K562 (cell line): ENCODE measurements at regions not wholly inside any gene's neighbourhood (a gene's known extent, or its start where the extent isn't known, plus 50 kb on each side); places are given as distances from the start of the nearest gene placed in this dataset.
A peak's percentile ranks its signal among the peaks of the same experiment; 100 is the strongest.
"Not testable (repeated sequence)": the region's sequence is repeated elsewhere in the genome, so short reads cannot be mapped to it uniquely, and the experiment has no call there.

Experiments used
- ATAC-seq: fragments of 200-7000 bp; cut with Tn5 transposase; 3 replicates; pipeline ENCODE4 v1.9.1; 2020; ENCODE audit warnings: moderate library complexity
- BruUV-seq: library from RNA; stranded (reverse); fragments of 400-500 nt; replicated peaks from 2 replicates; lab custom pipeline; 2021; lab: Mats Ljungman, UMichigan
- CTCF ChIA-PET: fragments of 300-600 bp; formaldehyde crosslinking; extraction: SDS; loops from one replicate; lab custom pipeline; 2021; ENCODE audit warnings: low intra/inter-chr PET ratio; lab: Yijun Ruan, JAX
- POLR2A ChIA-PET: fragments of 300-600, 350-650 bp; sonication (Branson Sonifier 250); formaldehyde crosslinking; extraction: SDS; loops from one replicate; lab custom pipeline; 2021; ENCODE audit warnings: antibody characterized with exemption, inconsistent platforms; lab: Yijun Ruan, JAX
- DNase-seq, 4 experiments: peaks; one replicate each; pipeline versions ENCODE4 v3.0.0 to v3.0.0-alpha.2; 2011 to 2018; ENCODE audit warnings: low spot score in 3 of 4, mixed read lengths in 3 of 4; ENCODE audit errors: extremely low read depth in 1 of 4
- FAIRE-seq: peaks from 2 replicates; lab custom pipeline; 2011; peaks lifted over from hg19 to GRCh38; lab: Jason Lieb, UNC
- H2AFZ ChIP-seq: 2 replicates; pipeline ENCODE4 v1.6.0; 2011; ENCODE audit warnings: low read depth, low read length, control low read depth, inconsistent platforms
- H3K27ac ChIP-seq: fragments of 200-600 bp; 3 replicates; pipeline ENCODE4 v1.8.0; 2011; ENCODE audit warnings: low read depth, mild to moderate bottlenecking, control low read depth, inconsistent platforms, low read length, moderate library complexity, mixed read lengths; ENCODE audit errors: extremely low read depth
- H3K27me3 ChIP-seq, 2 experiments: fragments of 300-600 bp in 1 of 2; 2 replicates in 1 of 2; 3 replicates in 1 of 2; pipeline versions ENCODE4 v1.6.0 to v1.8.0; 2011; ENCODE audit warnings: inconsistent platforms in 2 of 2, low read length in 2 of 2, mild to moderate bottlenecking in 1 of 2, mixed read lengths in 1 of 2, moderate library complexity in 1 of 2; ENCODE audit not compliant: control insufficient read depth in 2 of 2, insufficient read depth in 2 of 2
- H3K36me3 ChIP-seq: fragments of 300-600 bp; 3 replicates; pipeline ENCODE4 v1.8.0; 2011; ENCODE audit warnings: mild to moderate bottlenecking, low read length, inconsistent platforms; ENCODE audit not compliant: control insufficient read depth, insufficient read depth
- H3K4me1 ChIP-seq, 2 experiments: fragments of 200-600 bp in 1 of 2; replicated peaks in 1 of 2; 2 replicates in 1 of 2; 3 replicates in 1 of 2; pipeline versions ENCODE4 v1.5.1 to v1.8.0; 2011; ENCODE audit warnings: inconsistent platforms in 2 of 2, low read length in 2 of 2, mild to moderate bottlenecking in 1 of 2, mixed read lengths in 1 of 2, moderate library complexity in 1 of 2; ENCODE audit not compliant: control insufficient read depth in 2 of 2, insufficient read depth in 2 of 2
- H3K4me2 ChIP-seq: 2 replicates; pipeline ENCODE4 v1.6.1; 2011; ENCODE audit warnings: low read length, control low read depth, inconsistent platforms, mixed read lengths; ENCODE audit not compliant: insufficient read depth
- H3K4me3 ChIP-seq: fragments of 200-600 bp; sonication (generic), shearing (Covaris generic); 2 replicates; pipeline ENCODE4 v1.5.1; 2016; ENCODE audit warnings: control low read depth, inconsistent platforms
- H3K79me2 ChIP-seq: fragments of 200-600 bp; 3 replicates; pipeline ENCODE4 v1.8.0; 2011; ENCODE audit warnings: low read length, inconsistent platforms; ENCODE audit not compliant: control insufficient read depth, insufficient read depth
- H3K9ac ChIP-seq, 2 experiments: 2 replicates each; pipeline versions ENCODE4 v1.6.0 to v1.6.1; 2011; ENCODE audit warnings: low read depth in 2 of 2, low read length in 2 of 2, control low read depth in 1 of 2, inconsistent platforms in 1 of 2, mild to moderate bottlenecking in 1 of 2, mixed read lengths in 1 of 2; ENCODE audit not compliant: insufficient read depth in 1 of 2
- H3K9me1 ChIP-seq: one replicate; pipeline ENCODE4 v1.6.0; 2011; ENCODE audit warnings: inconsistent platforms, mild to moderate bottlenecking, low read length, moderate library complexity; ENCODE audit not compliant: control insufficient read depth, insufficient read depth
- H3K9me3 ChIP-seq: replicated peaks from 2 replicates; pipeline ENCODE4 v1.5.1; 2011; ENCODE audit warnings: low read depth, low read length, inconsistent platforms; ENCODE audit not compliant: control insufficient read depth, insufficient read depth
- H4K20me1 ChIP-seq: replicated peaks from 2 replicates; pipeline ENCODE4 v1.6.1; 2011; ENCODE audit warnings: low read length, inconsistent platforms, mixed read lengths; ENCODE audit not compliant: control insufficient read depth, insufficient read depth
- L3MBTL2 ChIP-seq: fragments of 450-650 bp; IDR thresholded peaks from 2 replicates; pipeline ENCODE4 v1.6.1; 2016; ENCODE audit warnings: mild to moderate bottlenecking, moderate library complexity
- NEUROD1 ChIP-seq: fragments of 150-350 bp; IDR thresholded peaks from 2 replicates; pipeline ENCODE4 v1.6.1; 2014; ENCODE audit warnings: borderline replicate concordance, low read length, low read depth; ENCODE audit not compliant: partially characterized antibody
- YY1 ChIP-seq, 3 experiments: IDR thresholded peaks; 2 replicates each; pipeline ENCODE4 v1.6.1; 2011; ENCODE audit warnings: low read length in 2 of 3, mild to moderate bottlenecking in 2 of 3, moderate library complexity in 2 of 3, borderline replicate concordance in 1 of 3, control low read depth in 1 of 3, low read depth in 1 of 3; ENCODE audit not compliant: insufficient read depth in 3 of 3, insufficient replicate concordance in 2 of 3, control insufficient read depth in 1 of 3, insufficient read length in 1 of 3; ENCODE audit errors: extremely low read depth in 1 of 3
- WGBS: fragments of 100-300 bp; shearing (Covaris generic); methylation state at CpG from one replicate; pipeline ENCODE4 v1.1.6; 2016; ENCODE audit warnings: low coverage, mixed read lengths; ENCODE audit not compliant: insufficient coverage; ENCODE audit errors: missing lambda C conversion rate; 5-methylcytosine and 5-hydroxymethylcytosine counted together
- in situ Hi-C: fragments of 300-500 bp; cut with MboI; formaldehyde crosslinking; loops from 4 replicates; pipeline ENCODE4 v1.15.0; 2018; ENCODE audit warnings: inconsistent platforms, mixed read lengths
- intact Hi-C: fragments of 100-400 bp; cut with micrococcal nuclease; formaldehyde crosslinking; loops from 2 replicates; pipeline ENCODE4 v1.14.2; 2022
- TF ChIP-seq, protein P1 (sequence below): sonication (generic); formaldehyde crosslinking; IDR thresholded peaks from 2 replicates; pipeline ENCODE4 v1.8.1; 2023; ENCODE audit warnings: mild to moderate bottlenecking, missing genetic modification reagents

DNA sequence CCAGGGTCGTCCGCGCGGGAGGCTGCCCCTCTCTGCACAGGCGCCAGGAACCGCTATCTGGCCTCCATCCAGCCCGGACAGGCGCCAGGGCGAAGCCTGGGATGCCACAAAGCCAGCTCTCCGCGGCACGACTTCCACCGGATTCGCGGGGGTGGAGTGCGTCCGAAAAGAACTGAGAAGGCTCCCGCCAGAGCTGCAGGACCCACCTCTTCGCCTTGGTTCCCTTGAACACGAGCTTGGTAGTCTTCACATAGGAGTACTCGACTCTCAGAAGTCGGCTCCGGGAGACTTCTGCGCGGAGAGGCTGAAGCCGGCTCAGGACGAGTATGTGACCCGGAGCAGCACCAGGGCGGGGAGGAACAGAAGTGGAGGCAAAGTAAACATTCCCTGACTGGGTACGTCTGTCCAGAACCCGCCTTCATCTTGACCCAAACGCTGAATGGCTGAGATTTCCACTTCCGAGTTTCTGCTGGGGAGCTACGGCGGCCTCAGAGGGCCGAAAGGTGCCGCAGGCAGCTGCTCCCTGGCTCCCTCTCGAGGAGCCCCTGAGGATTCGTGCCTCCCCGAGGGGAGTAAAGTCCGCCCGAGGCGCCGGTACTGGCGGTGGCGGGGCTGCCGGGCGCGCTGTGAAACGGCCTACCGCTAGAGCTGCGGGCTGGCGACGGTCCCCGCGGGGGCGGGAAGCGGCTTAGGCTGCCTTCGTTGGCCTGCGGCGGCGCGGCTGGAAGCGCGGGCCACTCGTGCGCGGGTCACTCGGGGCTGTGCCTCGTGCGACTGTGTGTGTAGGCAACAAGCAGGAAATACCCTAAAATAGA is 2654.9 kb upstream of the DEFB115 start (continued):
- peak; percentile 88 for TF ChIP-seq NEUROD1
- peak in 2 of 3 experiments; percentile 12 to 48 for TF ChIP-seq YY1 (IDR thresholded peaks at IDR 0.05; ENCODE audit: borderline replicate concordance in 1 of 3, control insufficient read depth in 1 of 3, extremely low read depth in 1 of 3, insufficient read depth in 3 of 3, insufficient read length in 1 of 3, insufficient replicate concordance in 2 of 3, low read depth in 1 of 3, low read length in 2 of 3)

DNA sequence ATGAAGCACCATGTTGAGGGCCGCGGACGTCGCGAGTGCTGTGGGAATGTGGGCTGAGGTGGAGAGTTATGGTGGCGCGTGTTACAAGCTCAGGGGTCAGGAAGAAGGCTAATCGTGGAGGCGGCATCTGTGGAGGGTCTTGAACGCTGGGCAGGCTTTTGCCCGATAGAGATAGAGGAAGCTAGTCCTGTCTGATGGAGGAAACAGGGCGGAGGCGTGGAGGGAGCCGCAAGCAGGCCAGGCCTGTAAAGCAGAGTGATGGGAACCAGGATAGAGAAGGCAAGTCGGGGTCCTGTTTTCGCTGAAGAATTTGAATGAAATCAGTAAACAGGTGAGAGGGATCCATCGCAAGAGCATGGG is 2654.3 kb upstream of the DEFB115 start:
- peak overlapping the region; percentile 82 for H3K4me2 ChIP-seq
- CTCF ChIA-PET, H3K9me1 ChIP-seq, H3K4me1 ChIP-seq, H3K36me3 ChIP-seq, intact Hi-C loops, in situ Hi-C loops, H3K79me2 ChIP-seq, FAIRE-seq, ATAC-seq, DNase-seq, H4K20me1 ChIP-seq, H3K27me3 ChIP-seq, H3K9me3 ChIP-seq: not testable (repeated sequence)
- H3K4me3 ChIP-seq, result peak overlapping the region; percentile 79
- 69% methylated on average over 13 of the region's 17 CpGs for WGBS
- peak overlapping the region; percentile 46 to 94; a peak in 3 of 4 replicates for H3K9ac ChIP-seq
- TSS peak; percentile 56 for BruUV-seq
- peak overlapping the region; percentile 86 for H2AFZ ChIP-seq
- POLR2A ChIA-PET, result interaction anchor here (0.9 kb wide), 1 partner anchor 22 kb away, joined by 4 read pairs; no protein-coding TSS in a partner anchor
- H3K27ac ChIP-seq, result peak overlapping the region; percentile 58; the same call in 1 of the 3 replicates
- TF ChIP-seq L3MBTL2, result 0 out of 2 replicates have a peak, but pooled peaks have one; percentile 5
- TF ChIP-seq, protein P1, sequence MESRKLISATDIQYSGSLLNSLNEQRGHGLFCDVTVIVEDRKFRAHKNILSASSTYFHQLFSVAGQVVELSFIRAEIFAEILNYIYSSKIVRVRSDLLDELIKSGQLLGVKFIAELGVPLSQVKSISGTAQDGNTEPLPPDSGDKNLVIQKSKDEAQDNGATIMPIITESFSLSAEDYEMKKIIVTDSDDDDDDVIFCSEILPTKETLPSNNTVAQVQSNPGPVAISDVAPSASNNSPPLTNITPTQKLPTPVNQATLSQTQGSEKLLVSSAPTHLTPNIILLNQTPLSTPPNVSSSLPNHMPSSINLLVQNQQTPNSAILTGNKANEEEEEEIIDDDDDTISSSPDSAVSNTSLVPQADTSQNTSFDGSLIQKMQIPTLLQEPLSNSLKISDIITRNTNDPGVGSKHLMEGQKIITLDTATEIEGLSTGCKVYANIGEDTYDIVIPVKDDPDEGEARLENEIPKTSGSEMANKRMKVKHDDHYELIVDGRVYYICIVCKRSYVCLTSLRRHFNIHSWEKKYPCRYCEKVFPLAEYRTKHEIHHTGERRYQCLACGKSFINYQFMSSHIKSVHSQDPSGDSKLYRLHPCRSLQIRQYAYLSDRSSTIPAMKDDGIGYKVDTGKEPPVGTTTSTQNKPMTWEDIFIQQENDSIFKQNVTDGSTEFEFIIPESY (CRISPR knock-in tag), result peak; percentile 21; the same call in 1 of the 2 replicates
